ENCODE measurements at regions not wholly inside any gene's neighbourhood (a gene's known extent, or its start where the extent isn't known, plus 50 kb on each side); places are given as distances from the start of the nearest gene placed in this dataset.

GRCh38 chr1:163672976-163673758, 351.4 kb downstream of the NUF2 start:
- H3K9me3 ChIP-seq (ENCODE audit: insufficient read depth, low read length) = no peaks in the 10 kb centered on the region
- H3K36me3 ChIP-seq (replicated peaks; ENCODE audit: low read depth, low read length) = no peaks in the 10 kb centered on the region
- H3K4me3 ChIP-seq (ENCODE audit: low read length) = no peak overlapping the region
- H3K4me1 ChIP-seq (ENCODE audit: low read length) = no peaks in the 10 kb centered on the region
- no peaks in the 10 kb centered on the region for H3K79me2 ChIP-seq (ENCODE audit: low read length)
- H3K27ac ChIP-seq (ENCODE audit: low read length) = no peak overlapping the region
- TF ChIP-seq CTCF (IDR thresholded peaks at IDR 0.05; ENCODE audit: low read depth, low read length) = no peak
- no peak for TF ChIP-seq EZH2phosphoT487 (IDR thresholded peaks at IDR 0.05; ENCODE audit: low read depth)
- H3K9ac ChIP-seq (ENCODE audit: low read length) = no peak overlapping the region
- H3K4me2 ChIP-seq (ENCODE audit: low read length) = no peak overlapping the region
- H4K20me1 ChIP-seq (ENCODE audit: insufficient read depth, low read length) = no peaks in the 10 kb centered on the region
- no peaks in the 10 kb centered on the region for H3K27me3 ChIP-seq (ENCODE audit: low read depth, low read length)
- no peak overlapping the region for H2AFZ ChIP-seq (ENCODE audit: low read depth, low read length)

- Histone ChIP-seq H3K27ac (ENCODE audit: low read length) (no peak overlapping the region), H3K4me1 (ENCODE audit: low read length) (no peaks in the 10 kb centered on the region), H3K4me2 (ENCODE audit: low read length) (no peak overlapping the region), H3K9me3 (ENCODE audit: insufficient read depth, low read length) (no peaks in the 10 kb centered on the region), H2AFZ (ENCODE audit: low read depth, low read length) (no peak overlapping the region), H3K9ac (ENCODE audit: low read length) (no peak overlapping the region), H3K4me3 (ENCODE audit: low read length) (no peak overlapping the region), H3K79me2 (ENCODE audit: low read length) (no peaks in the 10 kb centered on the region), H3K27me3 (ENCODE audit: low read depth, low read length) (no peaks in the 10 kb centered on the region), H4K20me1 (ENCODE audit: insufficient read depth, low read length) (no peaks in the 10 kb centered on the region), H3K36me3 (replicated peaks; ENCODE audit: low read depth, low read length) (no peaks in the 10 kb centered on the region)
- no peak for TF ChIP-seq CTCF (IDR thresholded peaks at IDR 0.05; ENCODE audit: low read depth, low read length)
- no peak for TF ChIP-seq EZH2phosphoT487 (IDR thresholded peaks at IDR 0.05; ENCODE audit: low read depth)
Measured at GRCh38 chr1:163673759-163674151, 352.0 kb downstream of the NUF2 start.

- TF ChIP-seq CTCF (IDR thresholded peaks at IDR 0.05; ENCODE audit: low read depth, low read length) = no peak
- TF ChIP-seq EZH2phosphoT487 (IDR thresholded peaks at IDR 0.05; ENCODE audit: low read depth) = no peak
- Histone ChIP-seq H3K9ac (ENCODE audit: low read length) (no peak overlapping the region), H4K20me1 (ENCODE audit: insufficient read depth, low read length) (no peaks in the 10 kb centered on the region), H3K4me3 (ENCODE audit: low read length) (no peak overlapping the region), H3K9me3 (ENCODE audit: insufficient read depth, low read length) (no peaks in the 10 kb centered on the region), H3K27ac (ENCODE audit: low read length) (no peak overlapping the region), H3K36me3 (replicated peaks; ENCODE audit: low read depth, low read length) (no peaks in the 10 kb centered on the region), H3K4me1 (ENCODE audit: low read length) (no peaks in the 10 kb centered on the region), H3K4me2 (ENCODE audit: low read length) (no peak overlapping the region), H2AFZ (ENCODE audit: low read depth, low read length) (no peak overlapping the region), H3K79me2 (ENCODE audit: low read length) (no peaks in the 10 kb centered on the region), H3K27me3 (ENCODE audit: low read depth, low read length) (no peaks in the 10 kb centered on the region)
Measured at GRCh38 chr1:163674236-163674635, 352.5 kb downstream of the NUF2 start.

- Histone ChIP-seq H4K20me1 (ENCODE audit: insufficient read depth, low read length) (no peaks in the 10 kb centered on the region), H3K36me3 (replicated peaks; ENCODE audit: low read depth, low read length) (no peaks in the 10 kb centered on the region), H3K9me3 (ENCODE audit: insufficient read depth, low read length) (peaks cover 5% of the 10 kb centered on the region; the same call in 1 of the 2 replicates), H3K4me1 (ENCODE audit: low read length) (no peaks in the 10 kb centered on the region), H3K9ac (ENCODE audit: low read length) (no peak overlapping the region), H3K79me2 (ENCODE audit: low read length) (no peaks in the 10 kb centered on the region), H3K27me3 (ENCODE audit: low read depth, low read length) (no peaks in the 10 kb centered on the region), H2AFZ (ENCODE audit: low read depth, low read length) (no peak overlapping the region), H3K27ac (ENCODE audit: low read length) (no peak overlapping the region), H3K4me3 (ENCODE audit: low read length) (no peak overlapping the region), H3K4me2 (ENCODE audit: low read length) (no peak overlapping the region)
- TF ChIP-seq EZH2phosphoT487 (IDR thresholded peaks at IDR 0.05; ENCODE audit: low read depth) = no peak
- TF ChIP-seq CTCF (IDR thresholded peaks at IDR 0.05; ENCODE audit: low read depth, low read length) = no peak
Measured at GRCh38 chr1:163684785-163685184, 363.0 kb downstream of the NUF2 start.
